A549 (cell line): ENCODE measurements at regions not wholly inside any gene's neighbourhood (a gene's known extent, or its start where the extent isn't known, plus 50 kb on each side); places are given as distances from the start of the nearest gene placed in this dataset.

Experiments
- ATAC-seq, 2 experiments: fragments of 200-7000 bp in 1 of 2; fragments of >200 bp in 1 of 2; cut with Nextera tagmentation in 1 of 2; cut with Tn5 transposase in 1 of 2; 3 replicates each; pipeline versions ENCODE4 v1.8.0 to v1.9.1; 2018 to 2020; ENCODE audit warnings: mild to moderate bottlenecking in 1 of 2, moderate library complexity in 1 of 2
- CTCF ChIA-PET: fragments of 300-600 bp; sonication (Branson Sonifier 250); formaldehyde crosslinking; extraction: SDS; loops from one replicate; lab custom pipeline; 2021; ENCODE audit warnings: antibody characterized with exemption, inconsistent platforms; lab: Yijun Ruan, JAX
- POLR2A ChIA-PET: fragments of 350-600 bp; formaldehyde crosslinking; extraction: SDS; loops from one replicate; lab custom pipeline; 2021; ENCODE audit warnings: antibody characterized with exemption, inconsistent platforms; lab: Yijun Ruan, JAX
- DNase-seq, 2 experiments: peaks; one replicate each; pipeline versions ENCODE4 v3.0.0 to v3.0.0-alpha.2; 2011 to 2016; ENCODE audit warnings: low read depth in 1 of 2, low spot score in 1 of 2
- FAIRE-seq: peaks from 2 replicates; lab custom pipeline; 2011; peaks lifted over from hg19 to GRCh38; lab: Jason Lieb, UNC
- H3K27ac ChIP-seq, 2 experiments: fragments of >200 bp; sonication (Bioruptor Twin); formaldehyde crosslinking; 3 replicates each; pipeline ENCODE4 v1.5.1; 2016 to 2017
- H3K4me1 ChIP-seq: fragments of >200 bp; sonication (Bioruptor Twin); formaldehyde crosslinking; 3 replicates; pipeline ENCODE4 v1.6.1; 2016
- H3K4me2 ChIP-seq: fragments of >200 bp; sonication (Bioruptor Twin); formaldehyde crosslinking; 3 replicates; pipeline ENCODE4 v1.6.1; 2016
- H3K4me3 ChIP-seq: fragments of >200 bp; sonication (Bioruptor Twin); formaldehyde crosslinking; 3 replicates; pipeline ENCODE4 v1.5.1; 2016
- H3K9me3 ChIP-seq: fragments of >200 bp; sonication (Bioruptor Twin); formaldehyde crosslinking; 3 replicates; pipeline ENCODE4 v1.6.1; 2016
- BHLHE40 ChIP-seq: IDR thresholded peaks from 2 replicates; pipeline ENCODE4 v1.6.1; 2012; ENCODE audit warnings: low read depth, low read length, inconsistent platforms
- CBX2 ChIP-seq: fragments of 200-600 bp; sonication (generic); IDR thresholded peaks from 2 replicates; pipeline ENCODE4 v1.6.1; 2016; ENCODE audit warnings: low read depth, mild to moderate bottlenecking, borderline replicate concordance
- CEBPB ChIP-seq, 2 experiments: fragments of >200 bp in 1 of 2; sonication (Bioruptor Twin) in 1 of 2; formaldehyde crosslinking in 1 of 2; IDR thresholded peaks; 2 replicates each; pipeline ENCODE4 v1.6.1; 2012 to 2016
- CHD2 ChIP-seq: fragments of 150-350 bp; IDR thresholded peaks from 2 replicates; pipeline ENCODE4 v1.6.1; 2014; ENCODE audit warnings: low read length; ENCODE audit not compliant: partially characterized antibody
- CHD4 ChIP-seq: fragments of 200-600 bp; sonication (generic); IDR thresholded peaks from 2 replicates; pipeline ENCODE4 v1.6.1; 2016; ENCODE audit warnings: antibody characterized with exemption, mild to moderate bottlenecking, borderline replicate concordance
- EHF ChIP-seq: fragments of 250-450 bp; sonication (Bioruptor Pico); IDR thresholded peaks from 2 replicates; pipeline ENCODE4 v1.5.0; 2020; ENCODE audit warnings: mild to moderate bottlenecking
- FOSB ChIP-seq: fragments of 250-450 bp; sonication (Bioruptor Pico); IDR thresholded peaks from 2 replicates; pipeline ENCODE4 v1.5.0; 2020; ENCODE audit warnings: mild to moderate bottlenecking, moderate library complexity
- HDAC2 ChIP-seq: fragments of 200-600 bp; sonication (generic); IDR thresholded peaks from 2 replicates; pipeline ENCODE4 v1.6.1; 2016
- JUN ChIP-seq, 2 experiments: fragments of >200 bp; sonication (Bioruptor Twin); formaldehyde crosslinking; IDR thresholded peaks; 2 replicates in 1 of 2; 3 replicates in 1 of 2; pipeline ENCODE4 v1.6.1; 2016 to 2017
- MAFK ChIP-seq: fragments of 450-650 bp; IDR thresholded peaks from 2 replicates; pipeline ENCODE4 v1.6.1; 2014; ENCODE audit not compliant: partially characterized antibody
- MAX ChIP-seq: IDR thresholded peaks from 2 replicates; pipeline ENCODE4 v1.6.1; 2012
- MAZ ChIP-seq: fragments of 150-350 bp; IDR thresholded peaks from 2 replicates; pipeline ENCODE4 v1.6.1; 2014; ENCODE audit warnings: antibody characterized with exemption, low read depth, low read length, borderline replicate concordance
- MYC ChIP-seq: IDR thresholded peaks from 2 replicates; pipeline ENCODE4 v1.6.1; 2012; ENCODE audit warnings: mild to moderate bottlenecking, inconsistent platforms, low read length, improper control_type of control experiment, borderline replicate concordance
- NFE2L2 ChIP-seq: fragments of 150-350 bp; conservative IDR thresholded peaks from 2 replicates; pipeline ENCODE4 v1.6.1; 2014; ENCODE audit warnings: low read length
- PHF8 ChIP-seq: fragments of 200-600 bp; sonication (generic); IDR thresholded peaks from 2 replicates; pipeline ENCODE4 v1.6.1; 2016; ENCODE audit warnings: low read depth, mild to moderate bottlenecking, antibody characterized with exemption, moderate library complexity, borderline replicate concordance
- RAD21 ChIP-seq, 2 experiments: fragments of >200 bp in 1 of 2; sonication (Bioruptor Twin) in 1 of 2; formaldehyde crosslinking in 1 of 2; IDR thresholded peaks in 1 of 2; conservative IDR thresholded peaks in 1 of 2; 2 replicates in 1 of 2; 3 replicates in 1 of 2; pipeline ENCODE4 v1.6.1; 2012 to 2018; ENCODE audit warnings: inconsistent platforms in 1 of 2
- RARB ChIP-seq: fragments of 250-450 bp; sonication (Bioruptor Pico); IDR thresholded peaks from 2 replicates; pipeline ENCODE4 v1.8.0; 2021; ENCODE audit warnings: mild to moderate bottlenecking, moderate library complexity
- RFX5 ChIP-seq: fragments of 450-650 bp; IDR thresholded peaks from 2 replicates; pipeline ENCODE4 v1.7.1; 2014; ENCODE audit warnings: antibody characterized with exemption, mild to moderate bottlenecking, moderate library complexity
- RNF2 ChIP-seq: fragments of 200-600 bp; sonication (generic); IDR thresholded peaks from 2 replicates; pipeline ENCODE4 v1.6.1; 2016; ENCODE audit warnings: low read depth, mild to moderate bottlenecking, antibody characterized with exemption, moderate library complexity, borderline replicate concordance
- TP53 ChIP-seq: fragments of 250-450 bp; sonication (Bioruptor Pico); IDR thresholded peaks from 2 replicates; pipeline ENCODE4 v1.5.0; 2021; ENCODE audit warnings: mild to moderate bottlenecking, moderate library complexity
- USF2 ChIP-seq: fragments of 450-650 bp; IDR thresholded peaks from 2 replicates; pipeline ENCODE4 v1.6.1; 2014; ENCODE audit warnings: antibody characterized with exemption
- ZFP36 ChIP-seq: fragments of 450-650 bp; IDR thresholded peaks from 2 replicates; pipeline ENCODE4 v1.6.1; 2014; ENCODE audit warnings: borderline replicate concordance; ENCODE audit not compliant: partially characterized antibody
- ZSCAN20 ChIP-seq: fragments of 250-450 bp; sonication (Bioruptor Pico); IDR thresholded peaks from 2 replicates; pipeline ENCODE4 v1.8.0; 2022; ENCODE audit warnings: mild to moderate bottlenecking, moderate library complexity
- WGBS: methylation state at CpG from one replicate; pipeline ENCODE4 v1.1.6; 2017; ENCODE audit errors: missing lambda C conversion rate; 5-methylcytosine and 5-hydroxymethylcytosine counted together
- TF ChIP-seq, protein P1 (sequence below): fragments of 250-450 bp; sonication (Bioruptor Pico); IDR thresholded peaks from 2 replicates; pipeline ENCODE4 v1.5.0; 2020; ENCODE audit warnings: low read depth, mild to moderate bottlenecking, moderate library complexity

GRCh38 chr4:15232366-15233263 lies 195.2 kb upstream of the C1QTNF7 start (continued):
- TF ChIP-seq MAZ, result no peak

- ATAC-seq (no peak), DNase-seq (no peak), FAIRE-seq (no peak)
- Histone ChIP-seq H3K27ac (peak overlapping the region in 1 of 2 experiments; percentile 21; a peak in 1 of 6 replicates), H3K4me2 (no peak overlapping the region), H3K9me3 (no peaks in the 10 kb centered on the region), H3K4me3 (no peak overlapping the region), H3K4me1 (no peaks in the 10 kb centered on the region)
- WGBS, result 68% methylated on average over 3 of the region's 4 CpGs
- TF ChIP-seq MYC, result no peak
- no peak for TF ChIP-seq HDAC2
- no peak for TF ChIP-seq NFE2L2
- TF ChIP-seq RAD21 (conservative IDR thresholded peaks at IDR 0.05 in 1 of 2, IDR thresholded peaks at IDR 0.05 in 1 of 2), result no peak
- TF ChIP-seq ZSCAN20 (CRISPR knock-in tag), result no peak
- TF ChIP-seq RFX5, result no peak
- no peak for TF ChIP-seq CHD2
- no peak for TF ChIP-seq CBX2
- no peak for TF ChIP-seq FOSB
- no peak for TF ChIP-seq USF2
- no peak for TF ChIP-seq EHF (CRISPR knock-in tag)
- TF ChIP-seq CHD4, result no peak
- no peak for TF ChIP-seq PHF8
- TF ChIP-seq TP53 (CRISPR knock-in tag), result no peak
- no peak for TF ChIP-seq ZFP36
- TF ChIP-seq BHLHE40, result no peak
- TF ChIP-seq MAX, result no peak
- CTCF ChIA-PET, result interaction anchor here (1.1 to 3.7 kb wide), 3 partner anchors 149 to 224 kb away, joined by 3 to 29 read pairs (median 15); no protein-coding TSS in a partner anchor
- POLR2A ChIA-PET, result no interaction called here
Measured at GRCh38 chr4:15233264-15233597, 194.6 kb upstream of the C1QTNF7 start.

DNA sequence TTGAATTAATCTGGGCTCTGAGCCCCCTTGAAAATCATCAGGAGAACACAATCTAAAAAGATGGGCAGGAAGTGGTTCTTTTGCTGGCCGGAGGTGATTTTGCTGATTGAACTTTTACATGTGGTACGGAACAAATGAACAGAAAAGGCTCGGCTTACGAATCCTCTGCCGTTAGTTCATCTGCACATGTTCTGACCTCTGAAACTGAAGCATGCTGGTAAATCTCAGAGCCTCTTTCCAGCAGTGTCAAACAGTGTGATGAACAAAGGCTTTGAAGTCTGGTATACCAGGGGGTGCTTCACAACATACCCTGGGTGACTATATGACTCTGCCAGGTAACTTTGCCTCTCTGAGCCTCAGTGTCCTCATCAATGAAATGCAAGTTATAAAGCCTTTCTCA lies 194.2 kb upstream of the C1QTNF7 start:
- ChIA-PET POLR2A (no interaction called here), CTCF (interaction anchor here (3.2 to 3.7 kb wide), 2 partner anchors 163 to 224 kb away, joined by 15 to 29 read pairs; no protein-coding TSS in a partner anchor)
- no peak for TF ChIP-seq MAFK
- Histone ChIP-seq H3K9me3 (no peaks in the 10 kb centered on the region), H3K4me2 (no peak overlapping the region), H3K4me1 (no peaks in the 10 kb centered on the region), H3K27ac (no peak overlapping the region), H3K4me3 (no peak overlapping the region)
- DNase-seq (no peak), FAIRE-seq (no peak), ATAC-seq (no peak)
- WGBS, result 92% methylated on average over 5 of the region's 5 CpGs

DNA sequence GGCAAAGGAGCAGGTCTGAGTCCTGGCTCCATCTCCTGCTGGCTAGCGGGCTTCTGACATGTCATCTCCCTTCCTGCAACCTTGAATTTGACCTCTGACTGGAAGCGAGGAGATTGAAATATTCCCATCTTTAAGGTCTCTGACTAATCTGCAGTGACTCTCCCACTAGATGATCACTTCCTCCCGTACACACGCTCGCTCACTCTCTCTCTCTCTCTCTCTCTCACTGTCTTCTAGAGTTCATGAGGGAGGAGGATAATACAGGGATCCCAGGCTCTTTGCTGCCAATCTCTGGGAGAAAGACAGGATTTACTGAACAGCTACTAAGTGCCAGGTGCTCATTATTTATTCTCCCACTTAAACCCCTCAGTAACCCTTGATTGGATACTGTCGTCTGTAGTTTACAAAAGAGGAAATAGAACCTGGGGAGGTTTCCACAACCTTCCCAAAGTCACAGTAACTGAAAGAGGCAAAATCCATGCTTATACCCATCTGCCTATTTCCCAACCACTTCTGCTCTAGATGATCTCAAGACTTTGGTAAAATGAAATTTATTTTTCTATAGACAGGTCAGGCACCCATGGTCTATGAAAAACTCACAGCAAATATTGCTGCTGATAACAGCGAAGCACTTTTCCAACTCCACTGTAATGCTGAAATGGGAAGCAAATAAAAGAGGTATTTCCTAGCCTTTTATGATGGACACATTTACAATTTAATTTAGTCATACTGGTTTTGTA lies 193.5 kb upstream of the C1QTNF7 start:
- ChIA-PET POLR2A (no interaction called here), CTCF (interaction anchor here (0.7 to 5.5 kb wide), 3 partner anchors 162 to 281 kb away, joined by 3 to 56 read pairs (median 15); no protein-coding TSS in a partner anchor)
- 67% methylated on average over 7 of the region's 7 CpGs for WGBS
- no peaks in the 10 kb centered on the region for H3K9me3 ChIP-seq
- TF ChIP-seq RNF2, result no peak
- no peak for TF ChIP-seq RARB
- TF ChIP-seq, protein P1, sequence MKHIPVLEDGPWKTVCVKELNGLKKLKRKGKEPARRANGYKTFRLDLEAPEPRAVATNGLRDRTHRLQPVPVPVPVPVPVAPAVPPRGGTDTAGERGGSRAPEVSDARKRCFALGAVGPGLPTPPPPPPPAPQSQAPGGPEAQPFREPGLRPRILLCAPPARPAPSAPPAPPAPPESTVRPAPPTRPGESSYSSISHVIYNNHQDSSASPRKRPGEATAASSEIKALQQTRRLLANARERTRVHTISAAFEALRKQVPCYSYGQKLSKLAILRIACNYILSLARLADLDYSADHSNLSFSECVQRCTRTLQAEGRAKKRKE (CRISPR knock-in tag), result no peak
- no peak for TF ChIP-seq BHLHE40
- TF ChIP-seq JUN (IDR thresholded peaks at IDR 0.05), result no peak
- no peak for TF ChIP-seq CEBPB (IDR thresholded peaks at IDR 0.05)
- no peaks in the 10 kb centered on the region for H3K4me1 ChIP-seq
- no peak overlapping the region for H3K4me2 ChIP-seq
- FAIRE-seq (no peak), ATAC-seq (no peak), DNase-seq (no peak)
- H3K27ac ChIP-seq, result no peak overlapping the region
- no peak overlapping the region for H3K4me3 ChIP-seq
